ENCODE measurements at regions not wholly inside any gene's neighbourhood (a gene's known extent, or its start where the extent isn't known, plus 50 kb on each side); places are given as distances from the start of the nearest gene placed in this dataset.
"Not testable (repeated sequence)": the region's sequence is repeated elsewhere in the genome, so short reads cannot be mapped to it uniquely, and the experiment has no call there.

DNA sequence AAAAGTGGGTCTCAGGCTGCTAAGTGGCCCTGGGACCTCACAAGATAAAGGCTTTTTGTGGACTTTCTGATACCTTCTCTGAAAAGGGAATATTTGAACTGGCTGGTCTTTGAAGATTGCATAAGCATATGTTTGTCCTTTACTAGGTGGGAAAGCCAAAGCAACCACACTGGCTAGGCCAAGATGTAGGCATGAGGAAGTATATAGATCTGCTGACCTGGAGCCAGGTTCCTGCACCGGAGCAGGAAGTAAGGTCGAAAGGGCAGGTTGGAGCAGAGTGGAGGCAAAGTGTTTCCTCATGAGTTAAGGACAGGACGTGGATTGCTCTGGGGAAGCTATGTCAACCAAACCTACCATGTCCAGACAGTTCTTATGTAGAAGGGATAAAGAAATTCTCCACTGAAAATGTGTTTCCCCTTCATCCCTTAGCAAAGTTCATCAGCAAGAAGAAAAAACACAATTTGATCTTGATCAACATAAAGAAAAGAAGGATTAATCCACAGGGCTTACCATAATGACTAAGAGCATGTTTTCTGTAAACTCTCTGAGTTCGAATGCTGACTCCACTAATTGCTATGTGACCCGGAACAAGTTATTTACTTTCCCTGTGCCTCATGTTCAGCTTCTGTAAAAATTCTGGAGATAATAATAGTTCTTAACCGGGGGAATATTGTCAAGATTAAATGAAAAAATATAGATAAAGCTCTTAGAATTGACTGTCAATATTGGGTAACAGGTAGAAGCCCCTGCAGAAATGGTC is 156.1 kb upstream of the SRD5A2 start:
- no peak for DNase-seq (ENCODE audit: low read depth)

DNA sequence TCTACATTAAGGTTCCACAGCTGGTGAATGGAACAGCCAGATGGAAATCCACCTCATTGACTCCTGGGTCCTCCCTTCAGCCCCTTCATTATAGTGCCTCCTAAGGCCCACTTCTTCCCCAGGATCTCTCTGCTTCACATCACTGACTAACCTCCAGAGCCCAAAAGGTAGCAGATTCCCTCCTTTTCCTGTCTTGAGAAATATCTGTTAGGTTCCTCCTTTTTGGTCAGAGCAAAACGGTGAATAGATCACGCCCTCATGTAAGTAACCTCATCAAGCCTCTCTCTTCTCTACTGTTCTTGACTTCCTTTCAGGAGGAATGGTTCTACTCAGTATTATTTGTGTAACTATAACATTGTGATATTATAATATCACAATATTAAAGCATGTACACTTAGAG is 155.0 kb upstream of the SRD5A2 start:
- no peak for DNase-seq (ENCODE audit: low read depth)

DNA sequence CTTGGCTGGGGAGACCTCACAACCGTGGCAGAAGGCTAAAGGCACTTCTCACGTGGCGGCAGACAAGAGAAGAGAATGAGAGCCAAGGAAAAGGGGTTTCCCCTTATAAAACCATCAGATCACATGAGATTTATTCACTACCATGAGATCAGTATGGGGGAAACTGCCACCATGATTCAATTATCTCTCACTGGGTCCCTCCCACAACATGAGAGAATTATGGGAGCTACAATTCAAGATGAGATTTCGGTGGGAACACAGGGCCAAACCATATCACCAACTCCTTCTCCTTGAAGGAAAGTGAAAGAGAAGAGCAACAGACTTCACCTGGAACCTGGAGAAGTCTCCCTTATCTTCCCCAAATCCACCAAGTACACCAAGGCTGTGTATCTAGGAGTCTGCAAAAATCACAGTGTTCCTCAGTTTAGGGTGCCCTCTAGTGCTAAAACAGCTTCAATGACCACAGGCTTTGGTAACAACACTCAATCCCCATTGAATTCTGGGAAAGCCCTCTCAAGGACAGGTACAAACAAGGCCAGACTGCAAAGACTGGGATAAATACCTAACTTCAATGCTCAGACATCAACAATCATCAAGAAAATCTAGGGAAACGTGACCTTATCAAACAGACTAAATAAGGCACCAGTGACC is 148.8 kb upstream of the SRD5A2 start:
- DNase-seq (ENCODE audit: low read depth) = no peak

- no peak for DNase-seq (ENCODE audit: low read depth)
Observed at GRCh38 chr2:31729065-31729439, 148.3 kb upstream of the SRD5A2 start.

- no peak for DNase-seq (ENCODE audit: low read depth)
Observed at GRCh38 chr2:31728406-31729064, 147.8 kb upstream of the SRD5A2 start.

- DNase-seq (ENCODE audit: low read depth) = no peak
Observed at GRCh38 chr2:31726457-31726856, 145.7 kb upstream of the SRD5A2 start.

DNA sequence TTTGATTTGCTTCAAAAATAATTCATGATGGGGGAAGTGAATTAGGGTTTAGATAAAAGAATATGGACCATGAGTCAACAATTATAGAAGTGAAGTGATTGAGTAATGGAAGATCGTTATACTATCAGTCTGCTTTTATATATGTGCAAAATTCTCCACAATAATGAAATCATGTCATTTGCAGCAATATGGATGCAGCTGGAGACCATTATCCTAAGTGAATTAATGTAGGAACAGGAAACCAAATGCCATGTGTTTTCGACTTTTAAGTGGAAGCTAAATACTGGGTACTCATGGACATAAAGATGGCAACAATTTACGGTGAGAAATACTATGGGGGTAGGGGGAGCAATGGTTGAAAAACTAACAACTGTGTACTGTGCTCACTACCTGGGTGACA is 144.7 kb upstream of the SRD5A2 start:
- DNase-seq (ENCODE audit: low read depth) = no peak

DNA sequence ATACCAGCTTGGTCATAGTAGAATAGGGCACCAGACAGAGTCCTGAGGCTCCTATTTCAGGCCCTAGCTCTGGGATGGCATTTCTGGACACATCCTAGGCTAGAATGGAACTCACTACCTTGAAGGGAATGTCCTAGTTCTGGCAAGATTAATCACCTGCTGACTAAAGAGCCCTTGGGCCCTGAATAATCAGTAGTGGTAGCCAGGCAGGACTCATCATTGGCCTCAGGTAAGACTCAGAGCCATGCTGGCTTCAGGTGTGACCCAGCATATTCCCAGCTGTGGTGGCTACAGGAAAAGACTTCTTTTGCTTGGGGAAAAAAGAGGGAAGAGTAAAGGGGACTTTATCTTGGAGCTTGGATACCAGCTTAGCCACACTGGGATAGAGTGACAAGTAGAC is 131.0 kb upstream of the SRD5A2 start:
- no peak for DNase-seq (ENCODE audit: low read depth)

DNA sequence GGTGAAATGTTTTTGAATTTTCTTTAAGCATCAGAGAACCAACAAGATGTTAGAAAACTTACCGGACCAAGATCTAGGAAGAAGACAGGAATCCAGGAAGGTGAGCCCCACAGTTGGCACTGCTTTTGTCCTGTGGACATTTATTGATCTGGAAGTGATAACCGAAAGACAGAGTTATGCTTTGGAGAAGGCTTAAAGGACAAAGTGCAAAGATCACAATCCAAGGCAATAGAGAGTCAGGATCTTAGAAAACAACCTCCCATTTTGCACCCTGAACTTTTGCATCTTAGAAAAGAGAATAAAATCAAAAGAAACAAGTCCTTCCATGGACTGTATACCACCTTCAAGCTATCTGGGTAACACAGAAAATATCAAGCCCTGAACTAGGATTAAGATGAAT is 129.4 kb upstream of the SRD5A2 start:
- no peak for DNase-seq (ENCODE audit: low read depth)

GRCh38 chr2:31707992-31708391 is 127.3 kb upstream of the SRD5A2 start:
- DNase-seq (ENCODE audit: low read depth) = no peak

GRCh38 chr2:31704561-31705212 is 123.9 kb upstream of the SRD5A2 start:
- no peak for DNase-seq (ENCODE audit: low read depth)

- DNase-seq (ENCODE audit: low read depth) = no peak
Observed at GRCh38 chr2:31703253-31703652, 122.5 kb upstream of the SRD5A2 start.

DNA sequence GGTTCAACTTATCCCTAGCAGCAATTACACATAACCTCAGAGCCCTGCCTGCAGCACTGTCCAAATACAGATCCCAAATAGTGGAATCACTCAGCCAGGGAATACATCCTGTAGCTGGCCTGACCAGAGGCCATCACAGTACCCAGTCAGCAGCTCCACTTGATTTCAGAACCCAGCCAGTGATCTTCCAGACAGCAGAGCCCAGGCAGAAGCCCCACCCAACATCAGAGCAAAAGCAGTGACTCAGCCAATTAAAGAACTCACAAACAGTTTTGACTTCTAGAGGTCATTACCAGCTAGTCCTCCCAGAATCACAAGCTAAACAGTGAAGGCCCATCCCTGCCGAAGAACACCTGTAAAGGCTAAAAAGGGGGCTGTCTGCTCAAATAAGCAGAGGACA is 118.0 kb upstream of the SRD5A2 start:
- DNase-seq (ENCODE audit: low read depth) = no peak

- no peak for DNase-seq (ENCODE audit: low read depth)
Observed at GRCh38 chr2:31696068-31696467, 115.3 kb upstream of the SRD5A2 start.

DNA sequence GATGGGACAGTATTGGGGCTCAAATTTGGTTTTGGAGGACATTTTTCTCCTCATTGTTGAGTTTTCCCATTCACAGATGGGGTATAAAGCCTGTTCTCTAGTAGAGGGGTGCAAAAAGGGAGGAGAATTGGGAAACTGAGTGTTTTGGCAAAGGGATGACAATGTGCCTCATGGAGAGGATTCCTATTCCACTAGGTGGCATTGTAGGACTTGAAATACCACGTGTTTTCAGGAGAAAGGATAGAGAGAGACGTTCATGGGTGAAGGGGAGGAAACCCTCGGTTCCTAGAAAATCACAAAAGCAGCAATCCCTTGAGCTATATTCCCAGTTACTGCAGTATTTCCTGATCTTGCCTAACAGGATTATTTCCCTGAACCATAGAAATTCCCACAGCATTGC is 113.7 kb upstream of the SRD5A2 start:
- no peak for DNase-seq (ENCODE audit: low read depth)

GRCh38 chr2:31693882-31694281 is 113.1 kb upstream of the SRD5A2 start:
- no peak for DNase-seq (ENCODE audit: low read depth)

DNA sequence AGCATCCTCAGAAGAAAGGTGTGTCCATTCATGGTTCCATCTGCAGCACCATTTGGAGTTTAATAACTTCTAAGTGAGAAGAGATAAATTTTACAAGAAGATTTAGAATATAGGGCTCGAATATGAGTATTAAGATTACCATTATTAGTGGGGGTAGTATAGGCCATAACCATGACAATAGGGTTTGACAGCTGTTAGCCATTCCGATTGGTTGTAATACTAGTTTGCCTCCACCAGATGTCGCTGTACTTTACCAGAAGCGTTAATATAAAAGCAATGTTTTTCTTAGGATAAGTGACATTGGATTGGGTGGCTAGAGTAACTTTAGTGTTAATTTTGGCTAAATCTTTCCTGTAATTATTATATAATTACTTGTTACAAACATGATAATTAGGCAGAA is 107.5 kb upstream of the SRD5A2 start:
- no peak for DNase-seq (ENCODE audit: low read depth)

DNA sequence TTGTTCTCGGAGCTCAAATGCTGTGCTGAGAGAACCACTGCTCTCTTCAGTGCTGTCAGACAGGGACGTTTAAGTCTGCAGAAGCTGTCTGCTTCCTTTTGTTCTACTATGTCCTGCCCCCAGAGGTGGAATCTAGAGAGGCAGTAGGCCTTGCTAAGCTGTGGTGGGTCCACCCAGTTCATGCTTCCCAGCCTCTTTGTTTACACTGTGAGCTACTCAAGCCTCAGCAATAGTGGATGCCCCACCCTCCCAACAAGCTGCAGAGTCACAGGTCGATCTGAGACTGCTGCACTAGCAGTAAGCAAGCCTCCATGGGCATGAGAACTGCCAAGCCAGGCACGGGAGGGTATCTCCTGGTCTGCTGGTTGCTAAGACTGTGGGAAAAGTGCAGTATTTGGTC is 102.8 kb upstream of the SRD5A2 start:
- DNase-seq (ENCODE audit: low read depth) = not testable (repeated sequence)

DNA sequence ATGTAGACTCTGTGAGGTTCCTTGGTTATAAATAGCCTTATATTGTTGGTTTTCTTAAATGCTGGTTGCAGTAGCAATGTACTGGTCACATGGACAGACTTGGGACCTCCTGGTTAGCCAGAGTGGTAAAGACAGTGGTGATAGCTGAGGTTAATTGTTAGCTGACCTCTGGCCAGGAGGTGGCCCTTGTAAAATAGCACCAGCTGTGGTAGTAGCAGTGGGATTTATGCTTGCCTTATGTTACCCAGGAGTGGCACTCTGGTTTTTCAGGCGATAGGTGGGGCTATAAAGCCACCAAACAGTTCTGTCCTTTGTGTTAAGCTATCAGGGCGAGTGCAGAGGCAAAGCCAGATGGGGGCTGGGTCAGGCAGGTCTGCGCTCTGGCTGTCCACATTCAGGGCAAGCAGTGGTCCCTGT is 94.8 kb upstream of the SRD5A2 start:
- DNase-seq (ENCODE audit: low read depth) = no peak

DNA sequence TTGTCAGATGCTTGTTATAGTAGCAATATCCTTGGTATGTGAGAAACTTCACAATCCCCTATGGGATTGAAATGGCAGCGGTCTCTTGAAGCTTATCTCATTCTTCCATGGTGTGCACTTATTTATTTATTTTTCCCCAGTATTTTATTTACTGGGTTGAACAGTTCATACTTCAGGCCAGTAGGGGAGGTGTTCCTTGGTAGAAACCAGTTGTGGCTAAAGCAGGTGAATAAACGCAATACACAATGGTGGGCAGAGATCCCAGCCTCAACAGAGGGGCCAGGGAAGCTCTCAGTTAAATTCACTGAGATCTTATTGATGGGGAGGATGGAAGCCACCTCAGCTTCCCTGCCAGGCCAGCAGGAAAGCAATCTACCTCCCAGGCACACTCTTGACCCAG is 93.7 kb upstream of the SRD5A2 start:
- no peak for DNase-seq (ENCODE audit: low read depth)

DNA sequence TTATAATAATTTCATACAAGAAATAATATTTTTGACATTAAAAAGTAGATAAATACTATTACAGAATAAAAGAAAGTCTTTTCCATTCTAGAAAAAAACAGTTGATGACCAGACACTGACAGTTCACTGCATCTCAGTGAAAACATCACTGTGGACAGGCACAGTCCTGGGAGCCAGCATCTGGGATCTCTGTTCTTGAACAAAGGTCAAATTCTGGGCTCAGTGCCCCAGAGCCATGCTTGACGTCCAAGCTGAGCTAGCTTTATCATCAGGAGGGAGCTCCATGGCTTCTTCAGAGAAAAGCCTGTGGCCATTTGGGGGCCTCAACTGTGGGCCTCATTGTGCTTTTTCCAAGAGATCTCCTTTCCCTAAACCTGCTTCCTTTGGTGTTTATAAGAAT is 86.1 kb upstream of the SRD5A2 start:
- DNase-seq (ENCODE audit: low read depth) = no peak

DNA sequence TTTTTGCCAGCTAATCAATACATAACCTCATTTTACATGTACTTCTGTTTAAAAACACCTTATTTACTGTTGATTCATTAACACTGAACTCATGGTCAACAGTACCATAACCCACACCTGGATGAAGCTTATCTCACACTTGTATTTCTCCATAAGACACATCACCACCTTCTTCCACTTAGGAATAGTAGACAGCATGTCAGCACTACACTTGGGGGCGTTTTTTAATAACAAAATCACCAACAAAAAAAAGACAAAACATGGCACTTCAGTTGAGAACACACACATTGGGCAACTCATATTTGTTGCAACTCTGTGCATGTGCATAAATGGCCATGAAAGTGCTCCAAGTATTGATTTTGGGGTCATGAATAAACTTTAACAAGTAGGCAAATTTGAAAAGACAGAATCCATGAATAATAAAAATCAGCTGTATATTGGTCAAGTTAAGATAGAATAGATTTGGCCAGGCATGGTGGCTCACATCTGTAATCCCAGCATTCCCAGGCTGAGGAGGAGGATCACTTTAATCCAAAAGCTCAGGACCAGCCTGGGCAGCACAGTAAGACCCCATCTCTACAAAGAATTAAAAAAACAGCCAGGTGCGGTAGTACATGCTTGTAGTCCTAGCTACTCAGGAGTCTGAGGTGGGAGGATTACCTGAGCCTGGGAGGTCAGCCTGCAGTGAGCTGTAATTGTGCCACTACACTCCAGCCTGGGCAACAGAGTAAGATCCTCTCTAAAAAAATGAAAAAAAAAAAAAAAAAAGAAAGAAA is 84.4 kb upstream of the SRD5A2 start:
- no peak for DNase-seq (ENCODE audit: low read depth)
